CD4-positive, alpha-beta T cell (primary cell): ENCODE measurements at regions not wholly inside any gene's neighbourhood (a gene's known extent, or its start where the extent isn't known, plus 50 kb on each side); places are given as distances from the start of the nearest gene placed in this dataset.

Experiments
- ATAC-seq: fragments of 200-7000 bp; cut with Tn5 transposase; one replicate; pipeline ENCODE4 v1.10.0; 2022; ENCODE audit warnings: mild to moderate bottlenecking; ENCODE audit not compliant: poor library complexity
- CTCF ChIA-PET: fragments of 350-600 bp; sonication (Branson Sonifier 250); formaldehyde crosslinking; loops from one replicate; lab custom pipeline; 2021; ENCODE audit warnings: antibody characterized with exemption, inconsistent platforms; lab: Charles Lee
- POLR2A ChIA-PET: fragments of 350-600 bp; sonication (Branson Sonifier 250); formaldehyde crosslinking; loops from one replicate; lab custom pipeline; 2021; ENCODE audit warnings: antibody characterized with exemption, inconsistent platforms; lab: Charles Lee
- DNase-seq, 14 experiments: peaks; one replicate each; pipeline ENCODE4 v3.0.0-alpha.2; 2013 to 2020; ENCODE audit warnings: mixed read lengths in 2 of 14
- H3K27ac ChIP-seq, 2 donors: one replicate each; pipeline versions ENCODE4 v1.5.1 to v1.7.0; 2013; ENCODE audit warnings: low read length in 2 of 2, low read depth in 1 of 2, mild to moderate bottlenecking in 1 of 2
- H3K27me3 ChIP-seq, 2 experiments: 1 replicate in 1 of 2; 2 replicates in 1 of 2; pipeline versions ENCODE4 v1.6.1 to v1.7.0; 2013; ENCODE audit warnings: low read length in 2 of 2, control low read depth in 1 of 2, mild to moderate bottlenecking in 1 of 2, moderate library complexity in 1 of 2; ENCODE audit not compliant: insufficient read depth in 2 of 2, control insufficient read depth in 1 of 2
- H3K36me3 ChIP-seq: one replicate; pipeline ENCODE4 v1.6.1; 2013; ENCODE audit warnings: low read length, control low read depth; ENCODE audit not compliant: insufficient read depth
- H3K4me1 ChIP-seq: one replicate; pipeline ENCODE4 v1.6.1; 2013; ENCODE audit warnings: low read length, control low read depth; ENCODE audit not compliant: insufficient read depth
- H3K4me3 ChIP-seq: one replicate; pipeline ENCODE4 v1.5.1; 2013; ENCODE audit warnings: mild to moderate bottlenecking, low read length, moderate library complexity
- H3K9me3 ChIP-seq, 2 experiments: 1 replicate in 1 of 2; 2 replicates in 1 of 2; pipeline versions ENCODE4 v1.6.1 to v1.7.0; 2013; ENCODE audit warnings: low read length in 2 of 2, mild to moderate bottlenecking in 2 of 2, control low read depth in 1 of 2, moderate library complexity in 1 of 2; ENCODE audit not compliant: control insufficient read depth in 1 of 2, insufficient read depth in 1 of 2
- H3K27ac Mint-ChIP-seq: one replicate; pipeline ENCODE4 v1.8.0; 2020; ENCODE audit warnings: mixed read lengths
- H3K27me3 Mint-ChIP-seq: one replicate; pipeline ENCODE4 v1.8.0; 2021; ENCODE audit warnings: mixed read lengths
- H3K36me3 Mint-ChIP-seq: one replicate; pipeline ENCODE4 v1.8.0; 2021; ENCODE audit warnings: low read depth, mixed read lengths
- H3K4me1 Mint-ChIP-seq: one replicate; pipeline ENCODE4 v1.8.0; 2021; ENCODE audit warnings: low read depth, mixed read lengths
- H3K4me3 Mint-ChIP-seq: one replicate; pipeline ENCODE4 v1.8.0; 2020; ENCODE audit warnings: mild to moderate bottlenecking, mixed read lengths
- H3K9me3 Mint-ChIP-seq: one replicate; pipeline ENCODE4 v1.8.0; 2020; ENCODE audit warnings: mixed read lengths
- CTCF ChIP-seq: fragments of 200-600 bp; IDR thresholded peaks from one replicate; pipeline ENCODE4 v1.8.0; 2022; ENCODE audit warnings: antibody characterized with exemption, mild to moderate bottlenecking
- intact Hi-C, 2 experiments: fragments of 100-400 bp; cut with DNase I in 1 of 2; cut with micrococcal nuclease in 1 of 2; formaldehyde crosslinking; loops; one replicate each; pipeline versions ENCODE4 v1.15.1 to v1.9.0; 2023 to 2025; cut with DNase I, micrococcal nuclease

GRCh38 chr2:40535972-40536371 is 84.1 kb upstream of the SLC8A1 start:
- peaks cover 11% of the 10 kb centered on the region for H3K4me1 Mint-ChIP-seq
- intact Hi-C loops: no loop called here
- no peaks in the 10 kb centered on the region for H3K9me3 Mint-ChIP-seq
- no peak for TF ChIP-seq CTCF
- ChIA-PET CTCF (no interaction called here), POLR2A (no interaction called here)
- no peak overlapping the region for H3K4me3 Mint-ChIP-seq
- DNase-seq (no peak), ATAC-seq (no peak)
- no peaks in the 10 kb centered on the region for H3K36me3 ChIP-seq
- H3K4me3 ChIP-seq: no peak overlapping the region
- H3K27me3 Mint-ChIP-seq: no peaks in the 10 kb centered on the region
- H3K27ac Mint-ChIP-seq: no peak overlapping the region
- H3K27me3 ChIP-seq: no peaks in the 10 kb centered on the region
- no peaks in the 10 kb centered on the region for H3K9me3 ChIP-seq
- H3K4me1 ChIP-seq: no peaks in the 10 kb centered on the region
- no peak overlapping the region for H3K27ac ChIP-seq
- no peaks in the 10 kb centered on the region for H3K36me3 Mint-ChIP-seq

- no peak for DNase-seq
- Histone ChIP-seq H3K4me3 (no peak overlapping the region), H3K4me1 (no peaks in the 10 kb centered on the region), H3K36me3 (no peaks in the 10 kb centered on the region), H3K9me3 (peaks cover 0 to 4% of the 10 kb centered on the region in 2 experiments), H3K27me3 (no peaks in the 10 kb centered on the region), H3K27ac (no peak overlapping the region)
- no peaks in the 10 kb centered on the region for H3K4me1 Mint-ChIP-seq
- H3K4me3 Mint-ChIP-seq: no peak overlapping the region
- ChIA-PET POLR2A (no interaction called here), CTCF (no interaction called here)
- H3K27ac Mint-ChIP-seq: no peak overlapping the region
- no peak for ATAC-seq
- no peak for TF ChIP-seq CTCF
- H3K9me3 Mint-ChIP-seq: no peaks in the 10 kb centered on the region
- intact Hi-C loops: no loop called here
- no peaks in the 10 kb centered on the region for H3K36me3 Mint-ChIP-seq
- H3K27me3 Mint-ChIP-seq: no peaks in the 10 kb centered on the region
Measured at GRCh38 chr2:40540026-40540425, 88.1 kb upstream of the SLC8A1 start.

GRCh38 chr2:40543381-40543780 is 91.5 kb upstream of the SLC8A1 start:
- intact Hi-C loops: no loop called here
- H3K9me3 ChIP-seq: peaks cover 0 to 4% of the 10 kb centered on the region in 2 experiments
- no peaks in the 10 kb centered on the region for H3K36me3 ChIP-seq
- no peak overlapping the region for H3K4me3 Mint-ChIP-seq
- no peaks in the 10 kb centered on the region for H3K27me3 ChIP-seq
- DNase-seq (no peak), ATAC-seq (no peak)
- H3K36me3 Mint-ChIP-seq: no peaks in the 10 kb centered on the region
- H3K4me1 Mint-ChIP-seq: no peaks in the 10 kb centered on the region
- H3K27ac ChIP-seq: no peak overlapping the region
- H3K27me3 Mint-ChIP-seq: no peaks in the 10 kb centered on the region
- no peak overlapping the region for H3K27ac Mint-ChIP-seq
- H3K9me3 Mint-ChIP-seq: no peaks in the 10 kb centered on the region
- no peaks in the 10 kb centered on the region for H3K4me1 ChIP-seq
- no peak for TF ChIP-seq CTCF
- CTCF ChIA-PET: interaction anchor here (1.2 kb wide), 1 partner anchor 13 kb away, joined by 3 read pairs; no protein-coding TSS in a partner anchor
- POLR2A ChIA-PET: no interaction called here
- H3K4me3 ChIP-seq: no peak overlapping the region
